Omental fat pad (tissue), 3 donors: ENCODE measurements at regions not wholly inside any gene's neighbourhood (a gene's known extent, or its start where the extent isn't known, plus 50 kb on each side); places are given as distances from the start of the nearest gene placed in this dataset.

Experiments
- ATAC-seq: fragments of 150-250 bp; one replicate; pipeline ENCODE4 v1.9.1; 2016; ENCODE audit warnings: mild to moderate bottlenecking, moderate library complexity; ENCODE audit not compliant: low FRiP score
- DNase-seq: peaks from one replicate; pipeline ENCODE4 v3.0.0-alpha.2; 2019; ENCODE audit warnings: low spot score
- CTCF ChIP-seq, 3 donors: fragments of 450-650 bp; IDR thresholded peaks; one replicate each; pipeline ENCODE4 v1.5.1; 2016 to 2017; ENCODE audit warnings: antibody characterized with exemption in 3 of 3, mild to moderate bottlenecking in 3 of 3, moderate library complexity in 2 of 3

GRCh38 chr12:46893434-46893833 is 67.6 kb upstream of the SLC38A4 start:
- DNase-seq (no peak), ATAC-seq (no peak)
- no peak for TF ChIP-seq CTCF (IDR thresholded peaks at IDR 0.05)

- DNase-seq (no peak), ATAC-seq (no peak)
- TF ChIP-seq CTCF (IDR thresholded peaks at IDR 0.05), result no peak
Measured at GRCh38 chr12:46895726-46896125, 69.9 kb upstream of the SLC38A4 start.

GRCh38 chr12:46896680-46897079 is 70.9 kb upstream of the SLC38A4 start:
- DNase-seq (no peak), ATAC-seq (no peak)
- no peak for TF ChIP-seq CTCF (IDR thresholded peaks at IDR 0.05)

- no peak for TF ChIP-seq CTCF (IDR thresholded peaks at IDR 0.05)
- DNase-seq (no peak), ATAC-seq (no peak)
Measured at GRCh38 chr12:46898152-46898931, 72.5 kb upstream of the SLC38A4 start.

GRCh38 chr12:46898989-46899388 is 73.2 kb upstream of the SLC38A4 start:
- no peak for TF ChIP-seq CTCF (IDR thresholded peaks at IDR 0.05)
- ATAC-seq (no peak), DNase-seq (no peak)

GRCh38 chr12:46900734-46901463 is 75.1 kb upstream of the SLC38A4 start:
- TF ChIP-seq CTCF (IDR thresholded peaks at IDR 0.05), result no peak
- no peak for DNase-seq
- no peak for ATAC-seq
